ENCODE measurements at regions not wholly inside any gene's neighbourhood (a gene's known extent, or its start where the extent isn't known, plus 50 kb on each side); places are given as distances from the start of the nearest gene placed in this dataset.

DNA sequence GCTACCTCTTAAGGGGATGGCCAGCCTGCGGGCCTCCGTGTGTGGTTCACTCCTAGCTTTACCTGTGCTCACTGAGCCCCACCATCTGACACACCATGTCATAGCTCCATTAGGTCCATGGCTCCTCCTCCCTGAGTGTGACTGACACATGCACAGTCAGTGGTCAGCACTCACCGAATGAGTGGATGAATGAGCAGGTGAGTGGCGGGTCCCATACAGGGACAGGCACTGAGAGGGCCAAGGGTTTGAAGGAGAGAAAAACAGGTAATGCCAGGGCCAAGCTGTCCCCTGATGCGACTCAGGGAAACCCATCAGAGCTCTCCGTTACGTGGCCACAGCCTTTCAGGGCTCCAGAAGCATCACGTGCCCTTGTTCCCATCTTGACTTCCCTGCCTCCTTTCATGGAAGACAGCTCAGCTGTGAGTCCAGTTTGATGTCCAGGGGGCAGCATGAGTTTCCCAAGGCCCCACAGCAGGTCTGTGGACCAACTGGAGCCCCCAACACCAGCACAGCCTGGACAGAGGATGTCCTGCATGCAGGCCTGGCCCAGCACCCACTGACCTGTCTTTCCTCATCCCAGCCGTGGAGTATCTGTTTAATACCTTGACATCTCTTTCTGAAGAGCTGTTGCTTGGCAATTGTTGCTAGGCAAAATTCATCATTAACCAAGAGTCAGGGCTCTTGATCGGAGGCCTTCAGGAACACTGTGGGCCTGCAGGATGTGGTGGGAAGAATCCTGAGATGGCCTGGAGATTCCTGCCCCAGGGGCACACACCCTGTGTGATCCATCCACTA lies 84.4 kb downstream of the PLXNA1 start:
- ChIA-PET CTCF (no interaction called here), POLR2A (no interaction called here)
- H3K4me3 ChIP-seq (ENCODE audit: control extremely low read depth in 1 of 5, extremely low read depth in 1 of 5, insufficient read depth in 1 of 5, low read depth in 2 of 5, low read length in 4 of 5) = no peak overlapping the region
- TF ChIP-seq, protein P1, sequence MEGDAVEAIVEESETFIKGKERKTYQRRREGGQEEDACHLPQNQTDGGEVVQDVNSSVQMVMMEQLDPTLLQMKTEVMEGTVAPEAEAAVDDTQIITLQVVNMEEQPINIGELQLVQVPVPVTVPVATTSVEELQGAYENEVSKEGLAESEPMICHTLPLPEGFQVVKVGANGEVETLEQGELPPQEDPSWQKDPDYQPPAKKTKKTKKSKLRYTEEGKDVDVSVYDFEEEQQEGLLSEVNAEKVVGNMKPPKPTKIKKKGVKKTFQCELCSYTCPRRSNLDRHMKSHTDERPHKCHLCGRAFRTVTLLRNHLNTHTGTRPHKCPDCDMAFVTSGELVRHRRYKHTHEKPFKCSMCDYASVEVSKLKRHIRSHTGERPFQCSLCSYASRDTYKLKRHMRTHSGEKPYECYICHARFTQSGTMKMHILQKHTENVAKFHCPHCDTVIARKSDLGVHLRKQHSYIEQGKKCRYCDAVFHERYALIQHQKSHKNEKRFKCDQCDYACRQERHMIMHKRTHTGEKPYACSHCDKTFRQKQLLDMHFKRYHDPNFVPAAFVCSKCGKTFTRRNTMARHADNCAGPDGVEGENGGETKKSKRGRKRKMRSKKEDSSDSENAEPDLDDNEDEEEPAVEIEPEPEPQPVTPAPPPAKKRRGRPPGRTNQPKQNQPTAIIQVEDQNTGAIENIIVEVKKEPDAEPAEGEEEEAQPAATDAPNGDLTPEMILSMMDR (IDR thresholded peaks at IDR 0.05) = no peak
- no peak for TF ChIP-seq EZH2 (IDR thresholded peaks at IDR 0.05; ENCODE audit: borderline replicate concordance, insufficient read depth, low read depth, low read length, poor library complexity, severe bottlenecking)
- 90% methylated on average over 9 of the region's 10 CpGs for WGBS (ENCODE audit: insufficient coverage)
- no peak overlapping the region for H2AFZ ChIP-seq (ENCODE audit: insufficient read depth, low read depth, low read length, poor library complexity, severe bottlenecking)
- no peaks in the 10 kb centered on the region for H4K20me1 ChIP-seq (ENCODE audit: control insufficient read depth, insufficient read depth, low read length, poor library complexity, severe bottlenecking)
- ATAC-seq (ENCODE audit: low read depth) = no peak
- no peak overlapping the region for H3K27ac ChIP-seq (ENCODE audit: low read length in 2 of 2)
- H3K9me3 Mint-ChIP-seq (ENCODE audit: insufficient read depth) = no peaks in the 10 kb centered on the region
- no peaks in the 10 kb centered on the region for H3K4me1 Mint-ChIP-seq
- intact Hi-C loops (cut with micrococcal nuclease) = no loop called here
- no peak overlapping the region for H3K4me2 ChIP-seq (replicated peaks; ENCODE audit: low read depth, low read length, poor library complexity, severe bottlenecking)
- H3K9ac ChIP-seq (ENCODE audit: low read length) = no peak overlapping the region
- no peaks in the 10 kb centered on the region for H3K36me3 ChIP-seq (replicated peaks in 1 of 2; ENCODE audit: control extremely low read depth in 1 of 2, control insufficient read depth in 1 of 2, extremely low read depth in 1 of 2, insufficient read depth in 2 of 2, low read length in 1 of 2)
- no peaks in the 10 kb centered on the region for H3K79me2 ChIP-seq (ENCODE audit: control insufficient read depth, insufficient read depth, low read length)
- no peak for DNase-seq
- peaks cover 0 to 34% (median 0%) of the 10 kb centered on the region in 4 experiments for H3K27me3 ChIP-seq (replicated peaks in 1 of 4; ENCODE audit: control extremely low read depth in 1 of 4, control insufficient read depth in 3 of 4, insufficient read depth in 4 of 4, low read length in 3 of 4)
- no peaks in the 10 kb centered on the region for H3K4me1 ChIP-seq (ENCODE audit: control insufficient read depth in 2 of 2, insufficient read depth in 2 of 2, low read length in 2 of 2)
- peaks cover 62% of the 10 kb centered on the region for H3K27me3 Mint-ChIP-seq
- H3K4me3 Mint-ChIP-seq = no peak overlapping the region
- H3K9me3 ChIP-seq (ENCODE audit: control extremely low read depth in 1 of 3, control insufficient read depth in 2 of 3, insufficient read depth in 1 of 3, low read length in 2 of 3) = peaks cover 0 to 3% (median 0%) of the 10 kb centered on the region in 3 donors
- no peak overlapping the region for H3K27ac Mint-ChIP-seq

DNA sequence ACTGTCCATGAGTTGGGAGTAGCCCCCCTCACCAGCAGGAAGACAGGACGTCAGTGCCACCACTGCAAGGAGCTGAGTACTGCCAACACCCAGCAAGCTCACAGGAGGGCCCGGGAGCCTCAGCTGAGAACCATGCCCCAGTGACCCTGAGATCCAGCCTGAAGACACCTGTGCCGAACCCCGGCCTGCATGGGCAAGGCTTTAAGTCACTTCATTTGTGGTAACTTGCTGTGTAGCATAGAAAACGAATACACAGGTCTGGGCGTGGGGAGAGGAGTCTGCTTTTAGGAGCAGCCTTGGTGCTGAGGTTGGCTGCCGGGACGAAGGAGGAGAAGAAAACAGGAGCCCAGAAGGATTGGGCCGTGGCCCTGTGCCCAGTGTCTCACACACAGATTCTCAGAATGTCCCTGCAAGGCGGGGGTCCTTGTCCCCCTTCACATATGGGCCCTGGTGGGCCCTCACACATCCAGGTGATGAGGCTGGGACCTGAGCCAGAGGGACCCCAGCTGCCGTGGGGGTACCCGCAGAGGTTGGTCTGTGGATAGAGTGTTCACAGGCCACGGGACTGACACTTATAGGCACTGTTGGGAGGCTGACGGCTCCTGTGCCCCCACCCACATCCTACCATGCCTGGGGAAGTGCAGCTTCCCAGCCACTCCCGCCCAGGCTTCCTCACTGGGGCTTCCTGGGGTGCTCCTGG lies 85.3 kb downstream of the PLXNA1 start:
- H3K9ac ChIP-seq (ENCODE audit: low read length) = no peak overlapping the region
- H3K27me3 ChIP-seq (replicated peaks in 1 of 4; ENCODE audit: control extremely low read depth in 1 of 4, control insufficient read depth in 3 of 4, insufficient read depth in 4 of 4, low read length in 3 of 4) = peaks cover 0 to 40% (median 0%) of the 10 kb centered on the region in 4 experiments
- no peaks in the 10 kb centered on the region for H4K20me1 ChIP-seq (ENCODE audit: control insufficient read depth, insufficient read depth, low read length, poor library complexity, severe bottlenecking)
- Mint-ChIP-seq H3K9me3 (ENCODE audit: insufficient read depth) (no peaks in the 10 kb centered on the region), H3K27me3 (peaks cover 58% of the 10 kb centered on the region), H3K27ac (no peak overlapping the region), H3K4me1 (no peaks in the 10 kb centered on the region), H3K4me3 (no peak overlapping the region)
- no peak overlapping the region for H3K4me3 ChIP-seq (ENCODE audit: control extremely low read depth in 1 of 5, extremely low read depth in 1 of 5, insufficient read depth in 1 of 5, low read depth in 2 of 5, low read length in 4 of 5)
- no peaks in the 10 kb centered on the region for H3K4me1 ChIP-seq (ENCODE audit: control insufficient read depth in 2 of 2, insufficient read depth in 2 of 2, low read length in 2 of 2)
- no peak for DNase-seq
- ATAC-seq (ENCODE audit: low read depth) = no peak
- H3K4me2 ChIP-seq (replicated peaks; ENCODE audit: low read depth, low read length, poor library complexity, severe bottlenecking) = no peak overlapping the region
- intact Hi-C loops (cut with micrococcal nuclease) = no loop called here
- WGBS (ENCODE audit: insufficient coverage) = 84% methylated on average over 13 of the region's 15 CpGs
- CTCF ChIA-PET = no interaction called here
- peaks cover 0 to 3% (median 0%) of the 10 kb centered on the region in 3 donors for H3K9me3 ChIP-seq (ENCODE audit: control extremely low read depth in 1 of 3, control insufficient read depth in 2 of 3, insufficient read depth in 1 of 3, low read length in 2 of 3)
- TF ChIP-seq, protein P1 (IDR thresholded peaks at IDR 0.05) = no peak
- no peak for TF ChIP-seq EZH2 (IDR thresholded peaks at IDR 0.05; ENCODE audit: borderline replicate concordance, insufficient read depth, low read depth, low read length, poor library complexity, severe bottlenecking)
- no peak overlapping the region for H2AFZ ChIP-seq (ENCODE audit: insufficient read depth, low read depth, low read length, poor library complexity, severe bottlenecking)
- no peaks in the 10 kb centered on the region for H3K79me2 ChIP-seq (ENCODE audit: control insufficient read depth, insufficient read depth, low read length)
- POLR2A ChIA-PET = no interaction called here
- no peaks in the 10 kb centered on the region for H3K36me3 ChIP-seq (replicated peaks in 1 of 2; ENCODE audit: control extremely low read depth in 1 of 2, control insufficient read depth in 1 of 2, extremely low read depth in 1 of 2, insufficient read depth in 2 of 2, low read length in 1 of 2)
- H3K27ac ChIP-seq (ENCODE audit: low read length in 2 of 2) = no peak overlapping the region
